H1 (cell line): ENCODE measurements at regions not wholly inside any gene's neighbourhood (a gene's known extent, or its start where the extent isn't known, plus 50 kb on each side); places are given as distances from the start of the nearest gene placed in this dataset.

Experiments used
- CTCF ChIA-PET: fragments of 300-600 bp; sonication (Branson Sonifier 250); formaldehyde crosslinking; loops from one replicate; lab custom pipeline; 2021; ENCODE audit not compliant: partially characterized antibody; lab: Charles Lee
- POLR2A ChIA-PET: fragments of 300-600 bp; sonication (Branson Sonifier 250); formaldehyde crosslinking; loops from one replicate; lab custom pipeline; 2021; ENCODE audit warnings: inconsistent platforms; ENCODE audit not compliant: partially characterized antibody; lab: Charles Lee
- DNase-seq, 2 experiments: peaks; one replicate each; pipeline versions ENCODE4 v3.0.0 to v3.0.0-alpha.2; 2010 to 2022; ENCODE audit warnings: low spot score in 2 of 2, low read depth in 1 of 2, mixed read lengths in 1 of 2
- FAIRE-seq: peaks from 2 replicates; lab custom pipeline; 2011; peaks lifted over from hg19 to GRCh38; lab: Jason Lieb, UNC
- H2AFZ ChIP-seq: 2 replicates; pipeline ENCODE4 v1.8.1; 2012; ENCODE audit warnings: low read length, inconsistent platforms
- H2AK5ac ChIP-seq: 2 replicates; pipeline ENCODE4 v1.6.1; 2013; ENCODE audit warnings: low read depth, low read length
- H2BK120ac ChIP-seq: replicated peaks from 2 replicates; pipeline ENCODE3; 2013; ENCODE audit warnings: low read depth, low read length, inconsistent platforms
- H2BK12ac ChIP-seq: 2 replicates; pipeline ENCODE4 v1.6.1; 2013; ENCODE audit warnings: low read depth, low read length
- H2BK15ac ChIP-seq: 2 replicates; pipeline ENCODE4 v1.6.1; 2013; ENCODE audit warnings: low read length
- H2BK20ac ChIP-seq: 2 replicates; pipeline ENCODE4 v1.6.1; 2013; ENCODE audit warnings: low read length
- H2BK5ac ChIP-seq: 2 replicates; pipeline ENCODE4 v1.6.1; 2013; ENCODE audit warnings: low read depth, low read length
- H3K14ac ChIP-seq: 2 replicates; pipeline ENCODE4 v1.6.1; 2013; ENCODE audit warnings: inconsistent platforms; ENCODE audit not compliant: insufficient read length
- H3K18ac ChIP-seq: 2 replicates; pipeline ENCODE4 v1.6.1; 2013; ENCODE audit warnings: low read length; ENCODE audit errors: extremely low read depth
- H3K23ac ChIP-seq: 2 replicates; pipeline ENCODE4 v1.6.1; 2013; ENCODE audit warnings: inconsistent platforms; ENCODE audit not compliant: insufficient read length
- H3K23me2 ChIP-seq: 2 replicates; pipeline ENCODE4 v1.6.1; 2013; ENCODE audit warnings: low read depth, low read length
- H3K27ac ChIP-seq: 2 replicates; pipeline ENCODE4 v1.6.1; 2011; ENCODE audit warnings: low read depth, low read length, inconsistent platforms
- H3K27me3 ChIP-seq, 4 experiments: replicated peaks in 1 of 4; 1 replicate in 1 of 4; 2 replicates in 3 of 4; pipeline versions ENCODE4 v1.6.1 to v1.8.1; 2011 to 2013; ENCODE audit warnings: low read length in 3 of 4, mild to moderate bottlenecking in 3 of 4, inconsistent platforms in 2 of 4, mixed read lengths in 2 of 4, moderate library complexity in 1 of 4; ENCODE audit not compliant: control insufficient read depth in 3 of 4, insufficient read depth in 3 of 4; ENCODE audit errors: extremely low read depth in 1 of 4
- H3K36me3 ChIP-seq, 4 experiments: 2 replicates each; pipeline versions ENCODE4 v1.6.1 to v1.8.1; 2011 to 2013; ENCODE audit warnings: mild to moderate bottlenecking in 4 of 4, low read length in 3 of 4, moderate library complexity in 2 of 4, control low read depth in 1 of 4, inconsistent platforms in 1 of 4; ENCODE audit not compliant: insufficient read depth in 4 of 4, control insufficient read depth in 2 of 4
- H3K4ac ChIP-seq: replicated peaks from 2 replicates; pipeline ENCODE3; 2013; ENCODE audit warnings: low read length, low read depth, mixed read lengths, inconsistent platforms; ENCODE audit not compliant: insufficient read length
- H3K4me1 ChIP-seq, 4 experiments: replicated peaks in 1 of 4; 1 replicate in 1 of 4; 2 replicates in 3 of 4; pipeline versions ENCODE4 v1.6.1 to v1.8.1; 2011 to 2013; ENCODE audit warnings: low read length in 3 of 4, inconsistent platforms in 2 of 4, mixed read lengths in 1 of 4; ENCODE audit not compliant: insufficient read depth in 4 of 4, control insufficient read depth in 3 of 4
- H3K4me2 ChIP-seq, 2 experiments: 2 replicates each; pipeline versions ENCODE4 v1.6.1 to v1.8.1; 2011 to 2013; ENCODE audit warnings: low read depth in 2 of 2, low read length in 2 of 2, control low read depth in 1 of 2, inconsistent platforms in 1 of 2, mild to moderate bottlenecking in 1 of 2; ENCODE audit not compliant: insufficient read depth in 1 of 2
- H3K4me3 ChIP-seq, 4 experiments: fragments of 200-600, 300-600 bp in 1 of 4; sonication (generic), shearing (Covaris generic), sonication (Bioruptor Twin) in 1 of 4; 2 replicates each; pipeline versions ENCODE4 v1.5.1 to v1.8.1; 2011 to 2016; ENCODE audit warnings: low read length in 4 of 4, low read depth in 3 of 4, control low read depth in 2 of 4, inconsistent platforms in 2 of 4, mild to moderate bottlenecking in 2 of 4, mixed read lengths in 1 of 4, moderate library complexity in 1 of 4; ENCODE audit not compliant: insufficient read depth in 2 of 4; ENCODE audit errors: extremely low read depth in 1 of 4
- H3K56ac ChIP-seq: replicated peaks from 2 replicates; pipeline ENCODE3; 2013; ENCODE audit warnings: low read depth, mild to moderate bottlenecking, mixed read lengths, low read length, inconsistent platforms; ENCODE audit not compliant: insufficient read length
- H3K79me1 ChIP-seq: 2 replicates; pipeline ENCODE4 v1.6.1; 2013; ENCODE audit warnings: low read depth, low read length, control low read depth
- H3K79me2 ChIP-seq, 2 experiments: 2 replicates each; pipeline versions ENCODE4 v1.6.1 to v1.8.1; 2012 to 2013; ENCODE audit warnings: low read length in 2 of 2, mild to moderate bottlenecking in 2 of 2, inconsistent platforms in 1 of 2; ENCODE audit not compliant: insufficient read depth in 2 of 2, control insufficient read depth in 1 of 2
- H3K9ac ChIP-seq, 4 experiments: replicated peaks in 1 of 4; 1 replicate in 1 of 4; 2 replicates in 3 of 4; pipeline versions ENCODE4 v1.6.1 to v1.8.1; 2011 to 2013; ENCODE audit warnings: low read depth in 3 of 4, low read length in 3 of 4, control low read depth in 2 of 4, mild to moderate bottlenecking in 2 of 4, moderate library complexity in 2 of 4, inconsistent platforms in 1 of 4; ENCODE audit errors: extremely low read depth in 1 of 4
- H3K9me3 ChIP-seq, 2 experiments: 2 replicates each; pipeline versions ENCODE4 v1.6.1 to v1.8.1; 2012 to 2013; ENCODE audit warnings: mild to moderate bottlenecking in 2 of 2, moderate library complexity in 2 of 2, control low read depth in 1 of 2, inconsistent platforms in 1 of 2, low read depth in 1 of 2, low read length in 1 of 2, mixed read lengths in 1 of 2; ENCODE audit not compliant: insufficient read depth in 2 of 2
- H4K20me1 ChIP-seq, 2 experiments: replicated peaks in 1 of 2; 2 replicates each; pipeline versions ENCODE3 to v1.8.1; 2011 to 2013; ENCODE audit warnings: inconsistent platforms in 2 of 2, low read length in 2 of 2, mild to moderate bottlenecking in 1 of 2; ENCODE audit not compliant: insufficient read depth in 2 of 2, control insufficient read depth in 1 of 2
- H4K5ac ChIP-seq: 2 replicates; pipeline ENCODE4 v1.6.1; 2013; ENCODE audit warnings: low read length, low read depth, mixed read lengths, inconsistent platforms; ENCODE audit not compliant: insufficient read length
- H4K8ac ChIP-seq: 2 replicates; pipeline ENCODE4 v1.8.0; 2013; ENCODE audit warnings: mild to moderate bottlenecking, moderate library complexity, low read length, inconsistent platforms; ENCODE audit not compliant: insufficient read depth; ENCODE audit errors: extremely low read depth
- H4K91ac ChIP-seq: replicated peaks from 2 replicates; pipeline ENCODE3; 2013; ENCODE audit warnings: low read length, mixed read lengths, inconsistent platforms; ENCODE audit not compliant: insufficient read length
- YY1 ChIP-seq: IDR thresholded peaks from 2 replicates; pipeline ENCODE4 v1.6.1; 2011; ENCODE audit warnings: low read depth, mild to moderate bottlenecking, low read length

DNA sequence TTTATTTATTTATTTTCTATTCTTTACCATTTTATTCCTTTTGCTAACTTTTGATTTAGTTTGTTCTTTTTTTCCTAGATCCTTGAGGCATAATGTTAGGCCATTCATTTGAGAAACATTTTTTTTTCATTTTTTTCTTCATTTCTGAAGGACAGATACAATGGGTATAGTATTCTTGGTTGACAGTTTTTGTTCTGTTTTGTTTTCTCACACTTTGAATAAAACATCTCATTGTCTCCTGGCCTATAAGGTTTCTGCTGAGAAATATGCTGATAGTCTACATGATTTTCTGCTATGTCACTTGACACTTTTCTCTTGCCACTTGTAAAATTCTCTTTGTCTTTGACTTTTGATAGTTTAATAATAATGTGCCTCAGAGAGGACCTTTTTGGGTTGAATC is 294.6 kb upstream of the EPHA7 start:
- no peak overlapping the region for H2BK20ac ChIP-seq
- H2BK120ac ChIP-seq: no peak overlapping the region
- H3K23ac ChIP-seq: no peak overlapping the region
- no peaks in the 10 kb centered on the region for H4K20me1 ChIP-seq
- H4K5ac ChIP-seq: no peak overlapping the region
- no peak overlapping the region for H3K18ac ChIP-seq
- no peak overlapping the region for H2BK5ac ChIP-seq
- H3K56ac ChIP-seq: no peak overlapping the region
- no peaks in the 10 kb centered on the region for H3K79me1 ChIP-seq
- no peak for FAIRE-seq
- no peak overlapping the region for H3K9ac ChIP-seq
- H2BK15ac ChIP-seq: no peak overlapping the region
- no peak overlapping the region for H3K4me3 ChIP-seq
- H3K4me1 ChIP-seq: no peaks in the 10 kb centered on the region
- no peak for TF ChIP-seq YY1
- no peaks in the 10 kb centered on the region for H3K27me3 ChIP-seq
- no peaks in the 10 kb centered on the region for H3K79me2 ChIP-seq
- no peak overlapping the region for H2AFZ ChIP-seq
- no peak overlapping the region for H2AK5ac ChIP-seq
- H3K36me3 ChIP-seq: no peaks in the 10 kb centered on the region
- no peak overlapping the region for H4K8ac ChIP-seq
- ChIA-PET CTCF (interaction anchor here (0.7 kb wide), 1 partner anchor 85 kb away, joined by 3 read pairs; no protein-coding TSS in a partner anchor), POLR2A (no interaction called here)
- no peak overlapping the region for H3K14ac ChIP-seq
- no peak overlapping the region for H3K27ac ChIP-seq
- no peaks in the 10 kb centered on the region for H3K23me2 ChIP-seq
- H3K9me3 ChIP-seq: peaks cover 3 to 8% of the 10 kb centered on the region in 2 experiments; a peak in 1 of 4 replicates
- no peak overlapping the region for H3K4ac ChIP-seq
- no peak overlapping the region for H3K4me2 ChIP-seq
- DNase-seq: no peak
- no peak overlapping the region for H2BK12ac ChIP-seq
- no peak overlapping the region for H4K91ac ChIP-seq
